HL-60 (cell line): ENCODE measurements at regions not wholly inside any gene's neighbourhood (a gene's known extent, or its start where the extent isn't known, plus 50 kb on each side); places are given as distances from the start of the nearest gene placed in this dataset.

Experiments
- DNase-seq, 2 experiments: peaks; one replicate each; pipeline ENCODE4 v3.0.0-alpha.2; 2010 to 2020; ENCODE audit warnings: low read depth in 1 of 2, low spot score in 1 of 2
- H3K27ac ChIP-seq: fragments of 250-450 bp; sonication (Bioruptor Pico); replicated peaks from 2 replicates; pipeline ENCODE4 v1.5.1; 2020; ENCODE audit warnings: mild to moderate bottlenecking, moderate library complexity
- H3K27me3 ChIP-seq: fragments of 250-450 bp; sonication (Bioruptor Pico); 2 replicates; pipeline ENCODE4 v1.5.1; 2021; ENCODE audit warnings: mild to moderate bottlenecking, moderate library complexity; ENCODE audit not compliant: insufficient read depth, poor library complexity, severe bottlenecking
- H3K4me3 ChIP-seq: replicated peaks from 2 replicates; pipeline ENCODE4 v1.5.1; 2011; ENCODE audit warnings: mild to moderate bottlenecking, control low read depth, low read length; ENCODE audit not compliant: insufficient read depth
- CTCF ChIP-seq: IDR thresholded peaks from one replicate; pipeline ENCODE4 v1.5.1; 2011; ENCODE audit warnings: low read length, control low read depth, inconsistent platforms; ENCODE audit not compliant: insufficient read depth
- GABPA ChIP-seq: IDR thresholded peaks from 2 replicates; pipeline ENCODE4 v1.6.1; 2012; ENCODE audit warnings: low read depth
- POLR2AphosphoS5 ChIP-seq: IDR thresholded peaks from 2 replicates; pipeline ENCODE4 v1.6.1; 2012; ENCODE audit warnings: low read depth
- REST ChIP-seq: IDR thresholded peaks from 2 replicates; pipeline ENCODE4 v1.6.1; 2012; ENCODE audit warnings: low read depth; ENCODE audit not compliant: insufficient replicate concordance
- SPI1 ChIP-seq: IDR thresholded peaks from 2 replicates; pipeline ENCODE4 v1.6.1; 2012; ENCODE audit warnings: low read depth, mild to moderate bottlenecking, borderline replicate concordance

GRCh38 chr10:62638062-62638477, 166.4 kb upstream of the ADO start:
- no peak overlapping the region for H3K4me3 ChIP-seq
- peak overlapping the region; percentile 65 for H3K27ac ChIP-seq
- H3K27me3 ChIP-seq, result no peaks in the 10 kb centered on the region
- peak; percentile 13; the same call in 1 of the 2 replicates for TF ChIP-seq SPI1
- TF ChIP-seq GABPA, result no peak
- TF ChIP-seq CTCF, result no peak
- peak; percentile 16 for TF ChIP-seq REST
- TF ChIP-seq POLR2AphosphoS5, result peak; percentile 56; the same call in 1 of the 2 replicates
- DNase-seq, result peak in 1 of 2 experiments; percentile 65

GRCh38 chr10:62639144-62639543, 165.4 kb upstream of the ADO start:
- TF ChIP-seq GABPA (no peak), SPI1 (peak; percentile 59), CTCF (no peak), REST (no peak), POLR2AphosphoS5 (no peak)
- H3K27ac ChIP-seq, result no peak overlapping the region
- DNase-seq, result no peak
- no peak overlapping the region for H3K4me3 ChIP-seq
- no peaks in the 10 kb centered on the region for H3K27me3 ChIP-seq

- DNase-seq, result no peak
- no peaks in the 10 kb centered on the region for H3K27me3 ChIP-seq
- H3K27ac ChIP-seq, result no peak overlapping the region
- TF ChIP-seq POLR2AphosphoS5 (no peak), REST (no peak), GABPA (no peak), CTCF (no peak), SPI1 (no peak)
- H3K4me3 ChIP-seq, result no peak overlapping the region
These were observed 164.1 kb upstream of the ADO start for GRCh38 chr10:62640411-62640810.
